OCI-LY7 (cell line): ENCODE measurements at regions not wholly inside any gene's neighbourhood (a gene's known extent, or its start where the extent isn't known, plus 50 kb on each side); places are given as distances from the start of the nearest gene placed in this dataset.

Source experiments
- CTCF ChIP-seq: fragments of 200-600 bp; sonication (generic); conservative IDR thresholded peaks from 2 replicates; pipeline ENCODE4 v1.5.1; 2014; ENCODE audit warnings: mild to moderate bottlenecking, antibody characterized with exemption, low read length, moderate library complexity, mixed read lengths
- EZH2phosphoT487 ChIP-seq: fragments of 200-600 bp; sonication (generic); IDR thresholded peaks from 2 replicates; pipeline ENCODE4 v1.6.1; 2018; ENCODE audit warnings: low read depth, borderline replicate concordance, mild to moderate bottlenecking, mixed run types, antibody characterized with exemption, low read length, moderate library complexity, mixed read lengths

DNA sequence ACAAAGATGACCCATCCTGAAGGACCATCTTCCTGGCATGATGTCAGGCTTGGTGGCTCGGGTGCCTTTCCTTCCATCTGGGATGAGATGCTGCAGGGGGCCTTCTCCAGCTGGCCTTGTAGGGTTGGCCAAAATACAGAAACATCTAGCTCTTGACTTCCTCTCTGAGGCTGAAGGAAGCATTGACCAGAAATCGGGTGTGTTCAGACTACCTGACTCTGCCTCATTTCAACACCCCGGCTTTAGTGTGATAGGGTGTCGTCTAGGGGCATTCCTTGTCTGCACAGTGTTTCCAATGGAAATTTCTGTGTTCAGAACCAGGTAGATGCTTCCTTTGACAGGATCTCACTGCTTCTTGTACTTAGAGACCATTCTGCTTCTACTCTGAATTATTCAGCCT lies 115.7 kb upstream of the SPRED2 start:
- no peak for TF ChIP-seq CTCF
- no peak for TF ChIP-seq EZH2phosphoT487
